GM12878 (cell line): ENCODE measurements at regions not wholly inside any gene's neighbourhood (a gene's known extent, or its start where the extent isn't known, plus 50 kb on each side); places are given as distances from the start of the nearest gene placed in this dataset.

ENCODE experiments used
- ATAC-seq: fragments of 200-7000 bp; cut with Tn5 transposase; 3 replicates; pipeline ENCODE4 v1.9.1; 2020; ENCODE audit warnings: mild to moderate bottlenecking, moderate library complexity
- BruUV-seq: library from RNA; stranded (reverse); fragments of 400-500 nt; replicated peaks from 2 replicates; lab custom pipeline; 2021; lab: Mats Ljungman, UMichigan
- CTCF ChIA-PET: fragments of 300-600 bp; sonication (Branson Sonifier 250); formaldehyde crosslinking; extraction: SDS; loops from one replicate; lab custom pipeline; 2021; ENCODE audit warnings: inconsistent platforms; lab: Yijun Ruan, JAX
- POLR2A ChIA-PET: fragments of 350-600 bp; formaldehyde crosslinking; extraction: SDS; loops from one replicate; lab custom pipeline; 2021; ENCODE audit warnings: inconsistent platforms; lab: Charles Lee
- RAD21 ChIA-PET: fragments of 300-600 bp; sonication (Branson Sonifier 250); formaldehyde crosslinking; loops from one replicate; lab custom pipeline; 2023; ENCODE audit warnings: antibody characterized with exemption; ENCODE audit not compliant: unreplicated experiment; lab: Charles Lee
- SMC1A ChIA-PET: fragments of 300-600 bp; sonication (Branson Sonifier 250); formaldehyde crosslinking; loops from one replicate; lab custom pipeline; 2023; ENCODE audit not compliant: unreplicated experiment, uncharacterized antibody; lab: Charles Lee
- DNase-seq: peaks from one replicate; pipeline ENCODE4 v3.0.0-alpha.2; 2011; ENCODE audit warnings: low read depth, low spot score
- FAIRE-seq: peaks from 3 replicates; lab custom pipeline; 2011; peaks lifted over from hg19 to GRCh38; lab: Jason Lieb, UNC
- H2AFZ ChIP-seq: 2 replicates; pipeline ENCODE4 v1.6.0; 2011; ENCODE audit warnings: low read depth, low read length, control low read depth; ENCODE audit not compliant: control insufficient read depth
- H3K27ac ChIP-seq: 2 replicates; pipeline ENCODE4 v1.5.1; 2011; ENCODE audit warnings: control low read depth; ENCODE audit not compliant: control insufficient read depth, insufficient read depth
- H3K27me3 ChIP-seq, 2 experiments: replicated peaks in 1 of 2; 2 replicates each; pipeline versions ENCODE4 v1.6.0 to v1.6.1; 2011; ENCODE audit warnings: low read length in 1 of 2; ENCODE audit not compliant: control insufficient read depth in 2 of 2, insufficient read depth in 2 of 2
- H3K36me3 ChIP-seq, 2 experiments: 2 replicates each; pipeline ENCODE4 v1.5.1; 2011; ENCODE audit warnings: low read length in 1 of 2; ENCODE audit not compliant: control insufficient read depth in 2 of 2, insufficient read depth in 2 of 2
- H3K4me1 ChIP-seq: 2 replicates; pipeline ENCODE4 v1.6.1; 2011; ENCODE audit warnings: mild to moderate bottlenecking, low read length, moderate library complexity, mixed read lengths; ENCODE audit not compliant: control insufficient read depth, insufficient read depth
- H3K4me2 ChIP-seq: 2 replicates; pipeline ENCODE4 v1.6.0; 2011; ENCODE audit warnings: control low read depth; ENCODE audit not compliant: control insufficient read depth, insufficient read depth
- H3K4me3 ChIP-seq: fragments of 200-600 bp; sonication (generic); 2 replicates; pipeline ENCODE4 v1.5.1; 2016
- H3K79me2 ChIP-seq: 2 replicates; pipeline ENCODE4 v1.6.0; 2011; ENCODE audit warnings: low read length; ENCODE audit not compliant: control insufficient read depth, insufficient read depth
- H3K9ac ChIP-seq: 2 replicates; pipeline ENCODE4 v1.8.0; 2011; ENCODE audit warnings: low read length, control low read depth, mixed read lengths; ENCODE audit not compliant: control insufficient read depth, insufficient read depth
- H3K9me3 ChIP-seq: replicated peaks from 3 replicates; pipeline ENCODE4 v1.5.1; 2011; ENCODE audit warnings: mild to moderate bottlenecking, low read length; ENCODE audit not compliant: control insufficient read depth, insufficient read depth
- H4K20me1 ChIP-seq: 2 replicates; pipeline ENCODE4 v1.6.0; 2011; ENCODE audit not compliant: control insufficient read depth, insufficient read depth
- BCL11A ChIP-seq: IDR thresholded peaks from 2 replicates; pipeline ENCODE4 v1.6.1; 2011; ENCODE audit warnings: low read depth, low read length
- FOXM1 ChIP-seq: IDR thresholded peaks from 2 replicates; pipeline ENCODE4 v1.6.1; 2012; ENCODE audit warnings: low read depth, mild to moderate bottlenecking, inconsistent platforms, low read length, moderate library complexity
- HDGF ChIP-seq: fragments of 450-650 bp; IDR thresholded peaks from 2 replicates; pipeline ENCODE4 v1.6.1; 2016; ENCODE audit warnings: antibody characterized with exemption
- KLF5 ChIP-seq: fragments of 450-650 bp; IDR thresholded peaks from 2 replicates; pipeline ENCODE4 v1.6.1; 2014; ENCODE audit warnings: mild to moderate bottlenecking; ENCODE audit not compliant: partially characterized antibody
- MYC ChIP-seq: IDR thresholded peaks from 2 replicates; pipeline ENCODE4 v1.6.1; 2011; ENCODE audit warnings: mild to moderate bottlenecking, low read length, moderate library complexity, inconsistent platforms; ENCODE audit not compliant: insufficient read depth, insufficient replicate concordance, insufficient read length, severe bottlenecking
- NR2C1 ChIP-seq: fragments of 450-650 bp; IDR thresholded peaks from 2 replicates; pipeline ENCODE4 v1.6.1; 2017; ENCODE audit warnings: antibody characterized with exemption, mild to moderate bottlenecking, moderate library complexity
- PML ChIP-seq: IDR thresholded peaks from 2 replicates; pipeline ENCODE4 v1.6.1; 2012; ENCODE audit warnings: low read length, inconsistent platforms
- SKIL ChIP-seq: fragments of 450-650 bp; IDR thresholded peaks from 2 replicates; pipeline ENCODE4 v1.6.1; 2017; ENCODE audit warnings: mild to moderate bottlenecking, low read depth, inconsistent platforms; ENCODE audit not compliant: poor library complexity, severe bottlenecking
- SMAD1 ChIP-seq: fragments of 450-650 bp; IDR thresholded peaks from 2 replicates; pipeline ENCODE4 v1.6.1; 2018; ENCODE audit warnings: mild to moderate bottlenecking, low read depth; ENCODE audit not compliant: partially characterized antibody
- SRF ChIP-seq, 2 experiments: IDR thresholded peaks; 2 replicates each; pipeline ENCODE4 v1.6.1; 2011; ENCODE audit warnings: low read depth in 2 of 2, low read length in 2 of 2, mild to moderate bottlenecking in 1 of 2, moderate library complexity in 1 of 2
- TAF1 ChIP-seq: IDR thresholded peaks from 2 replicates; pipeline ENCODE4 v1.6.1; 2011; ENCODE audit warnings: mild to moderate bottlenecking, low read depth, low read length, borderline replicate concordance
- TBL1XR1 ChIP-seq: IDR thresholded peaks from 2 replicates; pipeline ENCODE4 v1.6.1; 2012; ENCODE audit warnings: low read depth, low read length, improper control_type of control experiment
- ZNF207 ChIP-seq: fragments of 450-650 bp; IDR thresholded peaks from 2 replicates; pipeline ENCODE4 v1.6.1; 2014; ENCODE audit warnings: antibody characterized with exemption, mild to moderate bottlenecking, borderline replicate concordance
- ZNF687 ChIP-seq: fragments of 450-650 bp; IDR thresholded peaks from 2 replicates; pipeline ENCODE4 v1.6.1; 2017; ENCODE audit warnings: mild to moderate bottlenecking, moderate library complexity
- WGBS: methylation state at CpG from one replicate; pipeline ENCODE4 v1.1.6; 2016; ENCODE audit warnings: low lambda C conversion rate; ENCODE audit not compliant: insufficient replicate concordance, insufficient coverage; ENCODE audit errors: missing lambda C conversion rate; 5-methylcytosine and 5-hydroxymethylcytosine counted together
- in situ Hi-C: fragments of 300-500 bp; cut with MboI; formaldehyde crosslinking; loops from 9 replicates; pipeline ENCODE4 v1.14.3; 2018; ENCODE audit warnings: mixed read lengths
- intact Hi-C: fragments of 100-400 bp; cut with micrococcal nuclease; formaldehyde crosslinking; loops from one replicate; pipeline ENCODE4 v1.14.2; 2022; ENCODE audit not compliant: unreplicated experiment

GRCh38 chr10:4576206-4576605 is 249.8 kb upstream of the AKR1E2 start:
- ATAC-seq (no peak), DNase-seq (no peak), FAIRE-seq (no peak)
- Histone ChIP-seq H2AFZ (no peak overlapping the region), H3K9me3 (no peaks in the 10 kb centered on the region), H3K4me1 (no peaks in the 10 kb centered on the region), H3K36me3 (no peaks in the 10 kb centered on the region), H3K9ac (no peak overlapping the region), H3K4me2 (no peak overlapping the region), H3K79me2 (no peaks in the 10 kb centered on the region), H4K20me1 (no peaks in the 10 kb centered on the region; the same call in 1 of the 2 replicates), H3K27ac (no peak overlapping the region), H3K27me3 (no peaks in the 10 kb centered on the region), H3K4me3 (no peak overlapping the region)
- intact Hi-C loops (no loop called here), in situ Hi-C loops (no loop called here)
- SMC1A ChIA-PET: interaction anchor here (1.0 to 1.2 kb wide), 2 partner anchors 11 to 28 kb away, joined by 3 to 4 read pairs; no protein-coding TSS in a partner anchor
- CTCF ChIA-PET: no interaction called here
- RAD21 ChIA-PET: no interaction called here
- WGBS: 40% methylated on average over 3 of the region's 3 CpGs
- POLR2A ChIA-PET: no interaction called here
- BruUV-seq: no TSS peak
- TF ChIP-seq PML (no peak), SRF (IDR thresholded peaks at IDR 0.05; ENCODE audit: low read depth in 2 of 2, low read length in 2 of 2) (no peak), BCL11A (no peak), SKIL (no peak), NR2C1 (no peak), TBL1XR1 (no peak)

GRCh38 chr10:4569151-4569550 is 256.9 kb upstream of the AKR1E2 start:
- POLR2A ChIA-PET: no interaction called here
- TF ChIP-seq KLF5 (no peak), ZNF207 (no peak), FOXM1 (no peak), MYC (no peak), HDGF (no peak), TAF1 (no peak), ZNF687 (no peak), SMAD1 (no peak)

More at GRCh38 chr10:4569151-4569550, 256.9 kb upstream of the AKR1E2 start:
- H3K4me2 ChIP-seq: no peak overlapping the region
- H3K27ac ChIP-seq: no peak overlapping the region
- no peaks in the 10 kb centered on the region; a peak in 1 of 4 replicates for H3K27me3 ChIP-seq
- intact Hi-C loops (no loop called here), in situ Hi-C loops (no loop called here)
- no peaks in the 10 kb centered on the region for H3K79me2 ChIP-seq
- ChIA-PET CTCF (no interaction called here), RAD21 (no interaction called here), SMC1A (no interaction called here)
- no peaks in the 10 kb centered on the region; the same call in 1 of the 2 replicates for H4K20me1 ChIP-seq
- no peak overlapping the region for H2AFZ ChIP-seq
- DNase-seq (no peak), FAIRE-seq (no peak), ATAC-seq (no peak)
- H3K4me1 ChIP-seq: no peaks in the 10 kb centered on the region
- H3K4me3 ChIP-seq: no peak overlapping the region
- H3K9ac ChIP-seq: no peak overlapping the region
- H3K9me3 ChIP-seq: no peaks in the 10 kb centered on the region
- no TSS peak for BruUV-seq
- WGBS: 2% methylated on average over 3 of the region's 3 CpGs
- no peaks in the 10 kb centered on the region for H3K36me3 ChIP-seq
